CD4-positive, CD25-positive, alpha-beta regulatory T cell (primary cell): ENCODE measurements at regions not wholly inside any gene's neighbourhood (a gene's known extent, or its start where the extent isn't known, plus 50 kb on each side); places are given as distances from the start of the nearest gene placed in this dataset.

Experiments used
- ATAC-seq, 2 donors: fragments of 150-1000 bp; cut with Tn5 transposase; one replicate each; pipeline ENCODE4 v1.10.0; 2021; ENCODE audit warnings: low read depth in 2 of 2, moderate number of reproducible peaks in 2 of 2, moderate library complexity in 1 of 2
- DNase-seq, 3 donors: peaks; one replicate each; pipeline versions ENCODE4 v3.0.0 to v3.0.0-alpha.2; 2012 to 2022; ENCODE audit warnings: mixed read lengths in 1 of 3
- H3K27ac ChIP-seq: one replicate; pipeline ENCODE4 v1.7.0; 2013; ENCODE audit warnings: mild to moderate bottlenecking, low read length; ENCODE audit not compliant: insufficient read depth, poor library complexity, severe bottlenecking
- H3K27me3 ChIP-seq: one replicate; pipeline ENCODE4 v1.7.0; 2013; ENCODE audit warnings: low read length; ENCODE audit not compliant: control insufficient read depth, insufficient read depth
- H3K36me3 ChIP-seq: one replicate; pipeline ENCODE4 v1.7.0; 2013; ENCODE audit warnings: mild to moderate bottlenecking, low read length, moderate library complexity; ENCODE audit not compliant: control insufficient read depth, insufficient read depth
- H3K4me1 ChIP-seq: 2 replicates; pipeline ENCODE4 v1.7.0; 2013; ENCODE audit warnings: mild to moderate bottlenecking, low read length; ENCODE audit not compliant: insufficient read depth, control insufficient read depth, poor library complexity, severe bottlenecking
- H3K4me3 ChIP-seq: one replicate; pipeline ENCODE4 v1.7.0; 2013; ENCODE audit warnings: low read depth, mild to moderate bottlenecking, low read length, moderate library complexity
- H3K9me3 ChIP-seq, 2 experiments: 1 replicate in 1 of 2; 2 replicates in 1 of 2; pipeline ENCODE4 v1.7.0; 2013; ENCODE audit warnings: low read length in 2 of 2, mild to moderate bottlenecking in 1 of 2, moderate library complexity in 1 of 2; ENCODE audit not compliant: control insufficient read depth in 2 of 2
- H3K27ac Mint-ChIP-seq, 3 donors: one replicate each; pipeline ENCODE4 v1.8.0; 2020 to 2022; ENCODE audit warnings: mild to moderate bottlenecking in 3 of 3, mixed read lengths in 3 of 3, moderate library complexity in 2 of 3
- H3K27me3 Mint-ChIP-seq: one replicate; pipeline ENCODE4 v1.8.0; 2022; ENCODE audit warnings: mild to moderate bottlenecking, mixed read lengths
- H3K36me3 Mint-ChIP-seq: one replicate; pipeline ENCODE4 v1.8.0; 2020; ENCODE audit warnings: mixed read lengths
- H3K4me1 Mint-ChIP-seq, 4 donors: one replicate each; pipeline ENCODE4 v1.8.0; 2020 to 2022; ENCODE audit warnings: mixed read lengths in 4 of 4, mild to moderate bottlenecking in 1 of 4
- H3K4me3 Mint-ChIP-seq, 4 donors: one replicate each; pipeline ENCODE4 v1.8.0; 2020 to 2022; ENCODE audit warnings: mild to moderate bottlenecking in 4 of 4, mixed read lengths in 4 of 4, moderate library complexity in 3 of 4
- H3K9me3 Mint-ChIP-seq, 7 donors: one replicate each; pipeline ENCODE4 v1.8.0; 2020 to 2022; ENCODE audit warnings: mixed read lengths in 7 of 7, mild to moderate bottlenecking in 3 of 7, moderate library complexity in 2 of 7

- Histone ChIP-seq H3K4me1 (no peaks in the 10 kb centered on the region), H3K27ac (no peak overlapping the region), H3K27me3 (no peaks in the 10 kb centered on the region), H3K9me3 (no peaks in the 10 kb centered on the region), H3K36me3 (no peaks in the 10 kb centered on the region), H3K4me3 (no peak overlapping the region)
- H3K27ac Mint-ChIP-seq = no peak overlapping the region
- ATAC-seq = no peak
- H3K4me1 Mint-ChIP-seq = no peaks in the 10 kb centered on the region
- H3K4me3 Mint-ChIP-seq = no peak overlapping the region
- H3K9me3 Mint-ChIP-seq = peaks cover 0 to 3% (median 0%) of the 10 kb centered on the region in 7 donors
- no peak for DNase-seq
- H3K27me3 Mint-ChIP-seq = peaks cover 11% of the 10 kb centered on the region
- no peaks in the 10 kb centered on the region for H3K36me3 Mint-ChIP-seq
Observed at GRCh38 chr18:55013685-55014084, 54.4 kb upstream of the CCDC68 start.

GRCh38 chr18:55013086-55013485 lies 53.8 kb upstream of the CCDC68 start:
- Histone ChIP-seq H3K9me3 (no peaks in the 10 kb centered on the region), H3K27me3 (no peaks in the 10 kb centered on the region), H3K4me1 (no peaks in the 10 kb centered on the region), H3K4me3 (no peak overlapping the region), H3K36me3 (no peaks in the 10 kb centered on the region), H3K27ac (no peak overlapping the region)
- Mint-ChIP-seq H3K27me3 (peaks cover 11% of the 10 kb centered on the region), H3K27ac (no peak overlapping the region), H3K9me3 (peaks cover 0 to 3% (median 0%) of the 10 kb centered on the region in 7 donors), H3K4me3 (no peak overlapping the region), H3K4me1 (no peaks in the 10 kb centered on the region), H3K36me3 (no peaks in the 10 kb centered on the region)
- DNase-seq = no peak
- no peak for ATAC-seq

- Histone ChIP-seq H3K4me3 (no peak overlapping the region), H3K27me3 (no peaks in the 10 kb centered on the region), H3K27ac (no peak overlapping the region), H3K36me3 (no peaks in the 10 kb centered on the region), H3K9me3 (no peaks in the 10 kb centered on the region), H3K4me1 (no peaks in the 10 kb centered on the region)
- no peak for ATAC-seq
- H3K27ac Mint-ChIP-seq = no peak overlapping the region
- DNase-seq = no peak
- no peak overlapping the region for H3K4me3 Mint-ChIP-seq
- H3K27me3 Mint-ChIP-seq = peaks cover 11% of the 10 kb centered on the region
- peaks cover 0 to 3% (median 0%) of the 10 kb centered on the region in 7 donors for H3K9me3 Mint-ChIP-seq
- no peaks in the 10 kb centered on the region for H3K36me3 Mint-ChIP-seq
- no peaks in the 10 kb centered on the region for H3K4me1 Mint-ChIP-seq
Observed at GRCh38 chr18:55012008-55012407, 52.7 kb upstream of the CCDC68 start.
